ENCODE measurements at regions not wholly inside any gene's neighbourhood (a gene's known extent, or its start where the extent isn't known, plus 50 kb on each side); places are given as distances from the start of the nearest gene placed in this dataset.

DNA sequence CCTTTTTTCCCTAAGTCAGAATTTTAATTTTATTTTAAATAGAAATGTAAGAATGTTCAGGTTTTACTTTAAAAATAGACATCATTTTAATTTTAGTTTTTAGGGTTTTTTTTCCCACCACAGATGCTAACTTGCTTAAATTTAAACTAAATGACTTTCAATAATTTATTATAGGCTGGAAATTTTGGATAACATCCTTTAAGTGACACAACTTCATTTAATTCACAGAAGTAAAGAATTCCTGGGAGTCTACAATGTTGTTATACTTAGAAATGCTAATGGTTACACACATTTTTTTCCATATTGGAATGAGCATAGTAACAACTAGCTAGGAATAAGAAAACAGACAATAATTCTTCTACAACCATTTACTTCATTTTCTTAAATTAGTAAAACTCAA lies 90.5 kb upstream of the PDE10A start (continued):
- TF ChIP-seq HMGA2 (CRISPR knock-in tag; IDR thresholded peaks at IDR 0.05) (no peak), KAT7 (CRISPR knock-in tag; IDR thresholded peaks at IDR 0.05; ENCODE audit: borderline replicate concordance) (no peak), OVOL2 (CRISPR knock-in tag; IDR thresholded peaks at IDR 0.05; ENCODE audit: borderline replicate concordance) (no peak), CREB1 (CRISPR knock-in tag; IDR thresholded peaks at IDR 0.05) (no peak), NR1H2 (CRISPR knock-in tag; IDR thresholded peaks at IDR 0.05) (no peak), CREM (CRISPR knock-in tag; IDR thresholded peaks at IDR 0.05) (no peak)
- TF ChIP-seq, protein P1, sequence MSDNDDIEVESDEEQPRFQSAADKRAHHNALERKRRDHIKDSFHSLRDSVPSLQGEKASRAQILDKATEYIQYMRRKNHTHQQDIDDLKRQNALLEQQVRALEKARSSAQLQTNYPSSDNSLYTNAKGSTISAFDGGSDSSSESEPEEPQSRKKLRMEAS (CRISPR knock-in tag; IDR thresholded peaks at IDR 0.05) = no peak

DNA sequence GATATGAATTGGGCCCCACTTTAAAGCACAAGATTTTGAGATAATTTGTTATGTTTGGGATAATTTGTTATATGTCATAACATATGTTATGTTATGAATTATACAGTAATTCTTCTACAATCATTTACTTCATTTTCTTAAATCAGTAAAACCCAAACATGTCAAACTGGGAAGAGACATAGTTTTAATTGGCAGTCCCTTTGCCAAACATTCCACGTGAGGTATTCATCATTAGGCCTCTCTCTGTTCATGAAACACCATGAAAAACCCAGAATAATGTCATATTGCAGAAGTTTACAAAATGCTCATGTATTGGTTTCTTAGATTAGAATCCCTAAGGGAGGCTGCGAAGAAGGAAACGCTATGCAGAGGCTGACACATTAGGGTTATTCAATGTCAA lies 89.4 kb upstream of the PDE10A start:
- ATAC-seq (no peak), DNase-seq (ENCODE audit: low spot score) (no peak)
- ChIA-PET POLR2A (no interaction called here), CTCF (no interaction called here)
- Mint-ChIP-seq H3K4me3 (no peak overlapping the region), H3K4me1 (peaks cover 6% of the 10 kb centered on the region), H3K36me3 (peaks cover 9% of the 10 kb centered on the region), H3K27me3 (ENCODE audit: low read depth) (no peaks in the 10 kb centered on the region; the same call in 1 of the 2 replicates), H3K27ac (no peak overlapping the region), H3K9me3 (peaks cover 23% of the 10 kb centered on the region)
- TF ChIP-seq PRRX2 (CRISPR knock-in tag; IDR thresholded peaks at IDR 0.05) = no peak
- TF ChIP-seq HMGA2 (CRISPR knock-in tag; IDR thresholded peaks at IDR 0.05) = no peak
- TF ChIP-seq ZNF232 (CRISPR knock-in tag; IDR thresholded peaks at IDR 0.05) = no peak
- TF ChIP-seq EMX1 (CRISPR knock-in tag; IDR thresholded peaks at IDR 0.05) = no peak
- TF ChIP-seq, protein P2, sequence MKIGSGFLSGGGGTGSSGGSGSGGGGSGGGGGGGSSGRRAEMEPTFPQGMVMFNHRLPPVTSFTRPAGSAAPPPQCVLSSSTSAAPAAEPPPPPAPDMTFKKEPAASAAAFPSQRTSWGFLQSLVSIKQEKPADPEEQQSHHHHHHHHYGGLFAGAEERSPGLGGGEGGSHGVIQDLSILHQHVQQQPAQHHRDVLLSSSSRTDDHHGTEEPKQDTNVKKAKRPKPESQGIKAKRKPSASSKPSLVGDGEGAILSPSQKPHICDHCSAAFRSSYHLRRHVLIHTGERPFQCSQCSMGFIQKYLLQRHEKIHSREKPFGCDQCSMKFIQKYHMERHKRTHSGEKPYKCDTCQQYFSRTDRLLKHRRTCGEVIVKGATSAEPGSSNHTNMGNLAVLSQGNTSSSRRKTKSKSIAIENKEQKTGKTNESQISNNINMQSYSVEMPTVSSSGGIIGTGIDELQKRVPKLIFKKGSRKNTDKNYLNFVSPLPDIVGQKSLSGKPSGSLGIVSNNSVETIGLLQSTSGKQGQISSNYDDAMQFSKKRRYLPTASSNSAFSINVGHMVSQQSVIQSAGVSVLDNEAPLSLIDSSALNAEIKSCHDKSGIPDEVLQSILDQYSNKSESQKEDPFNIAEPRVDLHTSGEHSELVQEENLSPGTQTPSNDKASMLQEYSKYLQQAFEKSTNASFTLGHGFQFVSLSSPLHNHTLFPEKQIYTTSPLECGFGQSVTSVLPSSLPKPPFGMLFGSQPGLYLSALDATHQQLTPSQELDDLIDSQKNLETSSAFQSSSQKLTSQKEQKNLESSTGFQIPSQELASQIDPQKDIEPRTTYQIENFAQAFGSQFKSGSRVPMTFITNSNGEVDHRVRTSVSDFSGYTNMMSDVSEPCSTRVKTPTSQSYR (CRISPR knock-in tag; IDR thresholded peaks at IDR 0.05) = no peak
- TF ChIP-seq, protein P3, sequence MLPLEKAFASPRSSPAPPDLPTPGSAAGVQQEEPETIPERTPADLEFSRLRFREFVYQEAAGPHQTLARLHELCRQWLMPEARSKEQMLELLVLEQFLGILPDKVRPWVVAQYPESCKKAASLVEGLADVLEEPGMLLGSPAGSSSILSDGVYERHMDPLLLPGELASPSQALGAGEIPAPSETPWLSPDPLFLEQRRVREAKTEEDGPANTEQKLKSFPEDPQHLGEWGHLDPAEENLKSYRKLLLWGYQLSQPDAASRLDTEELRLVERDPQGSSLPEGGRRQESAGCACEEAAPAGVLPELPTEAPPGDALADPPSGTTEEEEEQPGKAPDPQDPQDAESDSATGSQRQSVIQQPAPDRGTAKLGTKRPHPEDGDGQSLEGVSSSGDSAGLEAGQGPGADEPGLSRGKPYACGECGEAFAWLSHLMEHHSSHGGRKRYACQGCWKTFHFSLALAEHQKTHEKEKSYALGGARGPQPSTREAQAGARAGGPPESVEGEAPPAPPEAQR (CRISPR knock-in tag; IDR thresholded peaks at IDR 0.05) = no peak
- no peak for TF ChIP-seq FOXJ3 (CRISPR knock-in tag; IDR thresholded peaks at IDR 0.05; ENCODE audit: borderline replicate concordance)
- TF ChIP-seq, protein P4, sequence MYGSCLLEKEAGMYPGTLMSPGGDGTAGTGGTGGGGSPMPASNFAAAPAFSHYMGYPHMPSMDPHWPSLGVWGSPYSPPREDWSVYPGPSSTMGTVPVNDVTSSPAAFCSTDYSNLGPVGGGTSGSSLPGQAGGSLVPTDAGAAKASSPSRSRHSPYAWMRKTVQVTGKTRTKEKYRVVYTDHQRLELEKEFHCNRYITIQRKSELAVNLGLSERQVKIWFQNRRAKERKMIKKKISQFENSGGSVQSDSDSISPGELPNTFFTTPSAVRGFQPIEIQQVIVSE (CRISPR knock-in tag; IDR thresholded peaks at IDR 0.05; ENCODE audit: borderline replicate concordance) = no peak
- TF ChIP-seq, protein P5, sequence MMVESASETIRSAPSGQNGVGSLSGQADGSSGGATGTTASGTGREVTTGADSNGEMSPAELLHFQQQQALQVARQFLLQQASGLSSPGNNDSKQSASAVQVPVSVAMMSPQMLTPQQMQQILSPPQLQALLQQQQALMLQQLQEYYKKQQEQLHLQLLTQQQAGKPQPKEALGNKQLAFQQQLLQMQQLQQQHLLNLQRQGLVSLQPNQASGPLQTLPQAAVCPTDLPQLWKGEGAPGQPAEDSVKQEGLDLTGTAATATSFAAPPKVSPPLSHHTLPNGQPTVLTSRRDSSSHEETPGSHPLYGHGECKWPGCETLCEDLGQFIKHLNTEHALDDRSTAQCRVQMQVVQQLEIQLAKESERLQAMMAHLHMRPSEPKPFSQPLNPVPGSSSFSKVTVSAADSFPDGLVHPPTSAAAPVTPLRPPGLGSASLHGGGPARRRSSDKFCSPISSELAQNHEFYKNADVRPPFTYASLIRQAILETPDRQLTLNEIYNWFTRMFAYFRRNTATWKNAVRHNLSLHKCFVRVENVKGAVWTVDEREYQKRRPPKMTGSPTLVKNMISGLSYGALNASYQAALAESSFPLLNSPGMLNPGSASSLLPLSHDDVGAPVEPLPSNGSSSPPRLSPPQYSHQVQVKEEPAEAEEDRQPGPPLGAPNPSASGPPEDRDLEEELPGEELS (CRISPR knock-in tag; IDR thresholded peaks at IDR 0.05) = no peak
- TF ChIP-seq RELA (CRISPR knock-in tag; IDR thresholded peaks at IDR 0.05; ENCODE audit: borderline replicate concordance) = no peak
- TF ChIP-seq, protein P6, sequence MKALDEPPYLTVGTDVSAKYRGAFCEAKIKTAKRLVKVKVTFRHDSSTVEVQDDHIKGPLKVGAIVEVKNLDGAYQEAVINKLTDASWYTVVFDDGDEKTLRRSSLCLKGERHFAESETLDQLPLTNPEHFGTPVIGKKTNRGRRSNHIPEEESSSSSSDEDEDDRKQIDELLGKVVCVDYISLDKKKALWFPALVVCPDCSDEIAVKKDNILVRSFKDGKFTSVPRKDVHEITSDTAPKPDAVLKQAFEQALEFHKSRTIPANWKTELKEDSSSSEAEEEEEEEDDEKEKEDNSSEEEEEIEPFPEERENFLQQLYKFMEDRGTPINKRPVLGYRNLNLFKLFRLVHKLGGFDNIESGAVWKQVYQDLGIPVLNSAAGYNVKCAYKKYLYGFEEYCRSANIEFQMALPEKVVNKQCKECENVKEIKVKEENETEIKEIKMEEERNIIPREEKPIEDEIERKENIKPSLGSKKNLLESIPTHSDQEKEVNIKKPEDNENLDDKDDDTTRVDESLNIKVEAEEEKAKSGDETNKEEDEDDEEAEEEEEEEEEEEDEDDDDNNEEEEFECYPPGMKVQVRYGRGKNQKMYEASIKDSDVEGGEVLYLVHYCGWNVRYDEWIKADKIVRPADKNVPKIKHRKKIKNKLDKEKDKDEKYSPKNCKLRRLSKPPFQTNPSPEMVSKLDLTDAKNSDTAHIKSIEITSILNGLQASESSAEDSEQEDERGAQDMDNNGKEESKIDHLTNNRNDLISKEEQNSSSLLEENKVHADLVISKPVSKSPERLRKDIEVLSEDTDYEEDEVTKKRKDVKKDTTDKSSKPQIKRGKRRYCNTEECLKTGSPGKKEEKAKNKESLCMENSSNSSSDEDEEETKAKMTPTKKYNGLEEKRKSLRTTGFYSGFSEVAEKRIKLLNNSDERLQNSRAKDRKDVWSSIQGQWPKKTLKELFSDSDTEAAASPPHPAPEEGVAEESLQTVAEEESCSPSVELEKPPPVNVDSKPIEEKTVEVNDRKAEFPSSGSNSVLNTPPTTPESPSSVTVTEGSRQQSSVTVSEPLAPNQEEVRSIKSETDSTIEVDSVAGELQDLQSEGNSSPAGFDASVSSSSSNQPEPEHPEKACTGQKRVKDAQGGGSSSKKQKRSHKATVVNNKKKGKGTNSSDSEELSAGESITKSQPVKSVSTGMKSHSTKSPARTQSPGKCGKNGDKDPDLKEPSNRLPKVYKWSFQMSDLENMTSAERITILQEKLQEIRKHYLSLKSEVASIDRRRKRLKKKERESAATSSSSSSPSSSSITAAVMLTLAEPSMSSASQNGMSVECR (CRISPR knock-in tag; IDR thresholded peaks at IDR 0.05; ENCODE audit: borderline replicate concordance) = no peak
- TF ChIP-seq, protein P7, sequence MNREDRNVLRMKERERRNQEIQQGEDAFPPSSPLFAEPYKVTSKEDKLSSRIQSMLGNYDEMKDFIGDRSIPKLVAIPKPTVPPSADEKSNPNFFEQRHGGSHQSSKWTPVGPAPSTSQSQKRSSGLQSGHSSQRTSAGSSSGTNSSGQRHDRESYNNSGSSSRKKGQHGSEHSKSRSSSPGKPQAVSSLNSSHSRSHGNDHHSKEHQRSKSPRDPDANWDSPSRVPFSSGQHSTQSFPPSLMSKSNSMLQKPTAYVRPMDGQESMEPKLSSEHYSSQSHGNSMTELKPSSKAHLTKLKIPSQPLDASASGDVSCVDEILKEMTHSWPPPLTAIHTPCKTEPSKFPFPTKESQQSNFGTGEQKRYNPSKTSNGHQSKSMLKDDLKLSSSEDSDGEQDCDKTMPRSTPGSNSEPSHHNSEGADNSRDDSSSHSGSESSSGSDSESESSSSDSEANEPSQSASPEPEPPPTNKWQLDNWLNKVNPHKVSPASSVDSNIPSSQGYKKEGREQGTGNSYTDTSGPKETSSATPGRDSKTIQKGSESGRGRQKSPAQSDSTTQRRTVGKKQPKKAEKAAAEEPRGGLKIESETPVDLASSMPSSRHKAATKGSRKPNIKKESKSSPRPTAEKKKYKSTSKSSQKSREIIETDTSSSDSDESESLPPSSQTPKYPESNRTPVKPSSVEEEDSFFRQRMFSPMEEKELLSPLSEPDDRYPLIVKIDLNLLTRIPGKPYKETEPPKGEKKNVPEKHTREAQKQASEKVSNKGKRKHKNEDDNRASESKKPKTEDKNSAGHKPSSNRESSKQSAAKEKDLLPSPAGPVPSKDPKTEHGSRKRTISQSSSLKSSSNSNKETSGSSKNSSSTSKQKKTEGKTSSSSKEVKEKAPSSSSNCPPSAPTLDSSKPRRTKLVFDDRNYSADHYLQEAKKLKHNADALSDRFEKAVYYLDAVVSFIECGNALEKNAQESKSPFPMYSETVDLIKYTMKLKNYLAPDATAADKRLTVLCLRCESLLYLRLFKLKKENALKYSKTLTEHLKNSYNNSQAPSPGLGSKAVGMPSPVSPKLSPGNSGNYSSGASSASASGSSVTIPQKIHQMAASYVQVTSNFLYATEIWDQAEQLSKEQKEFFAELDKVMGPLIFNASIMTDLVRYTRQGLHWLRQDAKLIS (CRISPR knock-in tag; IDR thresholded peaks at IDR 0.05; ENCODE audit: borderline replicate concordance) = no peak
- TF ChIP-seq, protein P8, sequence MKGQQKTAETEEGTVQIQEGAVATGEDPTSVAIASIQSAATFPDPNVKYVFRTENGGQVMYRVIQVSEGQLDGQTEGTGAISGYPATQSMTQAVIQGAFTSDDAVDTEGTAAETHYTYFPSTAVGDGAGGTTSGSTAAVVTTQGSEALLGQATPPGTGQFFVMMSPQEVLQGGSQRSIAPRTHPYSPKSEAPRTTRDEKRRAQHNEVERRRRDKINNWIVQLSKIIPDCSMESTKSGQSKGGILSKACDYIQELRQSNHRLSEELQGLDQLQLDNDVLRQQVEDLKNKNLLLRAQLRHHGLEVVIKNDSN (CRISPR knock-in tag; IDR thresholded peaks at IDR 0.05) = no peak
- no peak for TF ChIP-seq ZNF396 (CRISPR knock-in tag; IDR thresholded peaks at IDR 0.05; ENCODE audit: borderline replicate concordance)
- no peak for TF ChIP-seq OVOL2 (CRISPR knock-in tag; IDR thresholded peaks at IDR 0.05; ENCODE audit: borderline replicate concordance)
